H1 (cell line): ENCODE measurements at regions not wholly inside any gene's neighbourhood (a gene's known extent, or its start where the extent isn't known, plus 50 kb on each side); places are given as distances from the start of the nearest gene placed in this dataset.
"Not testable (repeated sequence)": the region's sequence is repeated elsewhere in the genome, so short reads cannot be mapped to it uniquely, and the experiment has no call there.

ENCODE experiments used
- CTCF ChIA-PET: fragments of 300-600 bp; sonication (Branson Sonifier 250); formaldehyde crosslinking; loops from one replicate; lab custom pipeline; 2021; ENCODE audit not compliant: partially characterized antibody; lab: Charles Lee
- POLR2A ChIA-PET: fragments of 300-600 bp; sonication (Branson Sonifier 250); formaldehyde crosslinking; loops from one replicate; lab custom pipeline; 2021; ENCODE audit warnings: inconsistent platforms; ENCODE audit not compliant: partially characterized antibody; lab: Charles Lee
- DNase-seq, 2 experiments: peaks; one replicate each; pipeline versions ENCODE4 v3.0.0 to v3.0.0-alpha.2; 2010 to 2022; ENCODE audit warnings: low spot score in 2 of 2, low read depth in 1 of 2, mixed read lengths in 1 of 2
- FAIRE-seq: peaks from 2 replicates; lab custom pipeline; 2011; peaks lifted over from hg19 to GRCh38; lab: Jason Lieb, UNC
- H2AFZ ChIP-seq: 2 replicates; pipeline ENCODE4 v1.8.1; 2012; ENCODE audit warnings: low read length, inconsistent platforms
- H2AK5ac ChIP-seq: 2 replicates; pipeline ENCODE4 v1.6.1; 2013; ENCODE audit warnings: low read depth, low read length
- H2BK120ac ChIP-seq: replicated peaks from 2 replicates; pipeline ENCODE3; 2013; ENCODE audit warnings: low read depth, low read length, inconsistent platforms
- H2BK12ac ChIP-seq: 2 replicates; pipeline ENCODE4 v1.6.1; 2013; ENCODE audit warnings: low read depth, low read length
- H2BK15ac ChIP-seq: 2 replicates; pipeline ENCODE4 v1.6.1; 2013; ENCODE audit warnings: low read length
- H2BK20ac ChIP-seq: 2 replicates; pipeline ENCODE4 v1.6.1; 2013; ENCODE audit warnings: low read length
- H2BK5ac ChIP-seq: 2 replicates; pipeline ENCODE4 v1.6.1; 2013; ENCODE audit warnings: low read depth, low read length
- H3K14ac ChIP-seq: 2 replicates; pipeline ENCODE4 v1.6.1; 2013; ENCODE audit warnings: inconsistent platforms; ENCODE audit not compliant: insufficient read length
- H3K18ac ChIP-seq: 2 replicates; pipeline ENCODE4 v1.6.1; 2013; ENCODE audit warnings: low read length; ENCODE audit errors: extremely low read depth
- H3K23ac ChIP-seq: 2 replicates; pipeline ENCODE4 v1.6.1; 2013; ENCODE audit warnings: inconsistent platforms; ENCODE audit not compliant: insufficient read length
- H3K23me2 ChIP-seq: 2 replicates; pipeline ENCODE4 v1.6.1; 2013; ENCODE audit warnings: low read depth, low read length
- H3K27ac ChIP-seq: 2 replicates; pipeline ENCODE4 v1.6.1; 2011; ENCODE audit warnings: low read depth, low read length, inconsistent platforms
- H3K27me3 ChIP-seq, 4 experiments: replicated peaks in 1 of 4; 1 replicate in 1 of 4; 2 replicates in 3 of 4; pipeline versions ENCODE4 v1.6.1 to v1.8.1; 2011 to 2013; ENCODE audit warnings: low read length in 3 of 4, mild to moderate bottlenecking in 3 of 4, inconsistent platforms in 2 of 4, mixed read lengths in 2 of 4, moderate library complexity in 1 of 4; ENCODE audit not compliant: control insufficient read depth in 3 of 4, insufficient read depth in 3 of 4; ENCODE audit errors: extremely low read depth in 1 of 4
- H3K36me3 ChIP-seq, 4 experiments: 2 replicates each; pipeline versions ENCODE4 v1.6.1 to v1.8.1; 2011 to 2013; ENCODE audit warnings: mild to moderate bottlenecking in 4 of 4, low read length in 3 of 4, moderate library complexity in 2 of 4, control low read depth in 1 of 4, inconsistent platforms in 1 of 4; ENCODE audit not compliant: insufficient read depth in 4 of 4, control insufficient read depth in 2 of 4
- H3K4ac ChIP-seq: replicated peaks from 2 replicates; pipeline ENCODE3; 2013; ENCODE audit warnings: low read length, low read depth, mixed read lengths, inconsistent platforms; ENCODE audit not compliant: insufficient read length
- H3K4me1 ChIP-seq, 4 experiments: replicated peaks in 1 of 4; 1 replicate in 1 of 4; 2 replicates in 3 of 4; pipeline versions ENCODE4 v1.6.1 to v1.8.1; 2011 to 2013; ENCODE audit warnings: low read length in 3 of 4, inconsistent platforms in 2 of 4, mixed read lengths in 1 of 4; ENCODE audit not compliant: insufficient read depth in 4 of 4, control insufficient read depth in 3 of 4
- H3K4me2 ChIP-seq, 2 experiments: 2 replicates each; pipeline versions ENCODE4 v1.6.1 to v1.8.1; 2011 to 2013; ENCODE audit warnings: low read depth in 2 of 2, low read length in 2 of 2, control low read depth in 1 of 2, inconsistent platforms in 1 of 2, mild to moderate bottlenecking in 1 of 2; ENCODE audit not compliant: insufficient read depth in 1 of 2
- H3K4me3 ChIP-seq, 4 experiments: fragments of 200-600, 300-600 bp in 1 of 4; sonication (generic), shearing (Covaris generic), sonication (Bioruptor Twin) in 1 of 4; 2 replicates each; pipeline versions ENCODE4 v1.5.1 to v1.8.1; 2011 to 2016; ENCODE audit warnings: low read length in 4 of 4, low read depth in 3 of 4, control low read depth in 2 of 4, inconsistent platforms in 2 of 4, mild to moderate bottlenecking in 2 of 4, mixed read lengths in 1 of 4, moderate library complexity in 1 of 4; ENCODE audit not compliant: insufficient read depth in 2 of 4; ENCODE audit errors: extremely low read depth in 1 of 4
- H3K56ac ChIP-seq: replicated peaks from 2 replicates; pipeline ENCODE3; 2013; ENCODE audit warnings: low read depth, mild to moderate bottlenecking, mixed read lengths, low read length, inconsistent platforms; ENCODE audit not compliant: insufficient read length
- H3K79me1 ChIP-seq: 2 replicates; pipeline ENCODE4 v1.6.1; 2013; ENCODE audit warnings: low read depth, low read length, control low read depth
- H3K79me2 ChIP-seq, 2 experiments: 2 replicates each; pipeline versions ENCODE4 v1.6.1 to v1.8.1; 2012 to 2013; ENCODE audit warnings: low read length in 2 of 2, mild to moderate bottlenecking in 2 of 2, inconsistent platforms in 1 of 2; ENCODE audit not compliant: insufficient read depth in 2 of 2, control insufficient read depth in 1 of 2
- H3K9ac ChIP-seq, 4 experiments: replicated peaks in 1 of 4; 1 replicate in 1 of 4; 2 replicates in 3 of 4; pipeline versions ENCODE4 v1.6.1 to v1.8.1; 2011 to 2013; ENCODE audit warnings: low read depth in 3 of 4, low read length in 3 of 4, control low read depth in 2 of 4, mild to moderate bottlenecking in 2 of 4, moderate library complexity in 2 of 4, inconsistent platforms in 1 of 4; ENCODE audit errors: extremely low read depth in 1 of 4
- H3K9me3 ChIP-seq, 2 experiments: 2 replicates each; pipeline versions ENCODE4 v1.6.1 to v1.8.1; 2012 to 2013; ENCODE audit warnings: mild to moderate bottlenecking in 2 of 2, moderate library complexity in 2 of 2, control low read depth in 1 of 2, inconsistent platforms in 1 of 2, low read depth in 1 of 2, low read length in 1 of 2, mixed read lengths in 1 of 2; ENCODE audit not compliant: insufficient read depth in 2 of 2
- H4K20me1 ChIP-seq, 2 experiments: replicated peaks in 1 of 2; 2 replicates each; pipeline versions ENCODE3 to v1.8.1; 2011 to 2013; ENCODE audit warnings: inconsistent platforms in 2 of 2, low read length in 2 of 2, mild to moderate bottlenecking in 1 of 2; ENCODE audit not compliant: insufficient read depth in 2 of 2, control insufficient read depth in 1 of 2
- H4K5ac ChIP-seq: 2 replicates; pipeline ENCODE4 v1.6.1; 2013; ENCODE audit warnings: low read length, low read depth, mixed read lengths, inconsistent platforms; ENCODE audit not compliant: insufficient read length
- H4K8ac ChIP-seq: 2 replicates; pipeline ENCODE4 v1.8.0; 2013; ENCODE audit warnings: mild to moderate bottlenecking, moderate library complexity, low read length, inconsistent platforms; ENCODE audit not compliant: insufficient read depth; ENCODE audit errors: extremely low read depth
- H4K91ac ChIP-seq: replicated peaks from 2 replicates; pipeline ENCODE3; 2013; ENCODE audit warnings: low read length, mixed read lengths, inconsistent platforms; ENCODE audit not compliant: insufficient read length
- WGBS, 2 experiments: shearing (Covaris generic) in 1 of 2; methylation state at CpG; one replicate each; pipeline versions ENCODE4 v1.1.6 to v1.1.7; 2013 to 2015; ENCODE audit warnings: low lambda C conversion rate in 2 of 2, mixed read lengths in 2 of 2, inconsistent platforms in 1 of 2, low coverage in 1 of 2, missing lambda C conversion rate in 1 of 2; ENCODE audit not compliant: insufficient replicate concordance in 2 of 2, insufficient coverage in 1 of 2, insufficient read length in 1 of 2; ENCODE audit errors: extremely low coverage in 1 of 2, missing lambda C conversion rate in 1 of 2; 5-methylcytosine and 5-hydroxymethylcytosine counted together

DNA sequence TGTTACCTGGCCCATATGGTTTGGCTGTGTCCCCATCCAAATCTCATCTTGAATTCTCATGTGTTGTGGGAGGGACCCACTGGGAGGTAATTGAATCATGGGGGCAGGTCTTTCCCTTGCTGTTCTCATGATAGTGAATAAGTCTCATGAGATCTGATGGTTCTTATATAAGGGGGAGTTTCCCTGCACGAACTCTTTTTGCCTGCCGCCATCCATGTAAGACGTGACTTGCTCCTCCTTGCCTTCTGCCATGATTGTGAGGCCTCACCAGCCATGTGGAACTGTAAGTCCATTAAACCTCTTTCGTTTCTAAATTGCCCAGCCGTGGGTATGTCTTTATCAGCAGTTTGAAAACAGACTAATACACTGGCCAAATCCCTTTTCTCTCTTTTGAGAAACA is 444.4 kb downstream of the QKI start:
- H4K5ac ChIP-seq, H3K27me3 ChIP-seq, H3K4me3 ChIP-seq, H3K4ac ChIP-seq, H2BK12ac ChIP-seq, H4K8ac ChIP-seq, H3K79me1 ChIP-seq, FAIRE-seq, H4K91ac ChIP-seq, H3K4me2 ChIP-seq, H3K79me2 ChIP-seq, H2AK5ac ChIP-seq, H3K27ac ChIP-seq, H3K14ac ChIP-seq, H3K56ac ChIP-seq, H2BK120ac ChIP-seq, H3K18ac ChIP-seq, H3K36me3 ChIP-seq, H3K4me1 ChIP-seq, H3K9ac ChIP-seq, H2BK5ac ChIP-seq, H4K20me1 ChIP-seq, H3K23me2 ChIP-seq, H2AFZ ChIP-seq, H2BK15ac ChIP-seq, DNase-seq, H3K23ac ChIP-seq, H3K9me3 ChIP-seq, H2BK20ac ChIP-seq, POLR2A ChIA-PET: not testable (repeated sequence)
- CTCF ChIA-PET, result interaction anchor here (0.6 to 1.4 kb wide), 2 partner anchors 9 to 1947 kb away, joined by 3 read pairs; no protein-coding TSS in a partner anchor
- 93% methylated on average over 5 of the region's 5 CpGs; no CpG with 5 or more reads in 1 of the 2 experiments for WGBS, 2 experiments
